ENCODE measurements at regions not wholly inside any gene's neighbourhood (a gene's known extent, or its start where the extent isn't known, plus 50 kb on each side); places are given as distances from the start of the nearest gene placed in this dataset.

GRCh38 chr3:150223558-150223957, 184.5 kb upstream of the TSC22D2 start:
- WGBS (ENCODE audit: insufficient coverage), result 71% methylated on average over 1 of the region's 4 CpGs
- H3K27me3 Mint-ChIP-seq (ENCODE audit: low read depth in 3 of 3), result peaks cover 9 to 20% (median 14%) of the 10 kb centered on the region in 3 donors
- peak overlapping the region; percentile 0 for H2AFZ ChIP-seq (ENCODE audit: insufficient read depth, low read depth, low read length, poor library complexity, severe bottlenecking)

More at GRCh38 chr3:150223558-150223957, 184.5 kb upstream of the TSC22D2 start:
- peak overlapping the region in 1 of 2 donors; percentile 5 for H3K27ac ChIP-seq (ENCODE audit: low read depth in 1 of 2, low read length in 2 of 2)
- H3K9me3 ChIP-seq (replicated peaks in 1 of 2; ENCODE audit: control insufficient read depth in 1 of 2, insufficient read depth in 1 of 2, low read length in 2 of 2), result no peaks in the 10 kb centered on the region
- DNase-seq, result peak; percentile 29 to 60 (median 57)
- peaks cover 6 to 12% of the 10 kb centered on the region in 2 donors for H3K4me1 ChIP-seq (ENCODE audit: control insufficient read depth in 1 of 2, insufficient read depth in 2 of 2, low read length in 2 of 2)
- H3K79me2 ChIP-seq (ENCODE audit: insufficient read depth, low read length), result no peaks in the 10 kb centered on the region
- no peaks in the 10 kb centered on the region for H3K36me3 ChIP-seq (replicated peaks in 1 of 2; ENCODE audit: control insufficient read depth in 1 of 2, insufficient read depth in 2 of 2, low read length in 2 of 2)
- no peak overlapping the region for H3K9ac ChIP-seq (ENCODE audit: insufficient read depth, low read length, poor library complexity, severe bottlenecking)
- intact Hi-C loops (cut with micrococcal nuclease), result loop anchor here (5.0 to 10.0 kb wide), 2 partner anchors 256 to 271 kb away; no protein-coding TSS in a partner anchor
- no peaks in the 10 kb centered on the region for H3K36me3 Mint-ChIP-seq
- no peak for TF ChIP-seq CTCF (IDR thresholded peaks at IDR 0.05)
- H4K20me1 ChIP-seq (ENCODE audit: insufficient read depth, low read length), result no peaks in the 10 kb centered on the region
- H3K4me3 Mint-ChIP-seq, result no peak overlapping the region
- H3K4me1 Mint-ChIP-seq, result peaks cover 10% of the 10 kb centered on the region
- H3K9me3 Mint-ChIP-seq, result peaks cover 0 to under 1% (median 0%) of the 10 kb centered on the region in 7 donors
- peak overlapping the region; percentile 40 to 84 (median 70) for H3K27ac Mint-ChIP-seq
- H3K27me3 ChIP-seq (ENCODE audit: control insufficient read depth in 2 of 2, insufficient read depth in 2 of 2, low read length in 2 of 2), result peaks cover 13 to 16% of the 10 kb centered on the region in 2 donors
- H3K4me3 ChIP-seq (replicated peaks in 1 of 3; ENCODE audit: low read depth in 2 of 3, low read length in 3 of 3), result no peak overlapping the region
- H3K4me2 ChIP-seq (replicated peaks; ENCODE audit: extremely low read depth, low read length, poor library complexity, severe bottlenecking), result no peak overlapping the region

Data from CD14-positive monocyte (primary cell).